Omental fat pad (tissue), 3 donors: ENCODE measurements at regions not wholly inside any gene's neighbourhood (a gene's known extent, or its start where the extent isn't known, plus 50 kb on each side); places are given as distances from the start of the nearest gene placed in this dataset.

ENCODE experiments used
- ATAC-seq: fragments of 150-250 bp; one replicate; pipeline ENCODE4 v1.9.1; 2016; ENCODE audit warnings: mild to moderate bottlenecking, moderate library complexity; ENCODE audit not compliant: low FRiP score
- DNase-seq: peaks from one replicate; pipeline ENCODE4 v3.0.0-alpha.2; 2019; ENCODE audit warnings: low spot score
- TF ChIP-seq, protein P1 (sequence below), 3 donors: fragments of 450-650 bp; IDR thresholded peaks; one replicate each; pipeline ENCODE4 v1.5.1; 2016 to 2017; ENCODE audit warnings: antibody characterized with exemption in 3 of 3, mild to moderate bottlenecking in 3 of 3, moderate library complexity in 2 of 3

DNA sequence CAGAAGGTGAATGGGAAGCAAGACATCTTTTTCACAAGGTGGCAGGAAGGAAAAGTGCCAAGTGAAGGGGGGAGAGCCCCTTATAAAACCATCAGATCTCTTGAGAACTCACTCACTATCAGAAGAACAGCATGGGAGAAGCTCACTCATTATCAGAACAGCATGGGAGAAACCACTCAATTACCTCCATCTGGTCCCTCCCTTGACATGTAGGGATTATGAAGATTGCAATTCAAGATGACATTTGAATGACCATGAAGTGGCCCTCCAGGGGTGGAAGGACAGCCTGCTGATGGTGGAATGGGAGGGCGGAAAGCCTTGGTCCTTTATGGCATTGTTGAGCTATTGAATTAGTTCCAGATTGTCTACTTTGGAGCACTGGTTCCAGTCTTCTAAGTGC, 413.0 kb upstream of the MEX3C start:
- ATAC-seq (no peak), DNase-seq (no peak)
- TF ChIP-seq, protein P1, sequence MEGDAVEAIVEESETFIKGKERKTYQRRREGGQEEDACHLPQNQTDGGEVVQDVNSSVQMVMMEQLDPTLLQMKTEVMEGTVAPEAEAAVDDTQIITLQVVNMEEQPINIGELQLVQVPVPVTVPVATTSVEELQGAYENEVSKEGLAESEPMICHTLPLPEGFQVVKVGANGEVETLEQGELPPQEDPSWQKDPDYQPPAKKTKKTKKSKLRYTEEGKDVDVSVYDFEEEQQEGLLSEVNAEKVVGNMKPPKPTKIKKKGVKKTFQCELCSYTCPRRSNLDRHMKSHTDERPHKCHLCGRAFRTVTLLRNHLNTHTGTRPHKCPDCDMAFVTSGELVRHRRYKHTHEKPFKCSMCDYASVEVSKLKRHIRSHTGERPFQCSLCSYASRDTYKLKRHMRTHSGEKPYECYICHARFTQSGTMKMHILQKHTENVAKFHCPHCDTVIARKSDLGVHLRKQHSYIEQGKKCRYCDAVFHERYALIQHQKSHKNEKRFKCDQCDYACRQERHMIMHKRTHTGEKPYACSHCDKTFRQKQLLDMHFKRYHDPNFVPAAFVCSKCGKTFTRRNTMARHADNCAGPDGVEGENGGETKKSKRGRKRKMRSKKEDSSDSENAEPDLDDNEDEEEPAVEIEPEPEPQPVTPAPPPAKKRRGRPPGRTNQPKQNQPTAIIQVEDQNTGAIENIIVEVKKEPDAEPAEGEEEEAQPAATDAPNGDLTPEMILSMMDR (IDR thresholded peaks at IDR 0.05) = no peak

DNA sequence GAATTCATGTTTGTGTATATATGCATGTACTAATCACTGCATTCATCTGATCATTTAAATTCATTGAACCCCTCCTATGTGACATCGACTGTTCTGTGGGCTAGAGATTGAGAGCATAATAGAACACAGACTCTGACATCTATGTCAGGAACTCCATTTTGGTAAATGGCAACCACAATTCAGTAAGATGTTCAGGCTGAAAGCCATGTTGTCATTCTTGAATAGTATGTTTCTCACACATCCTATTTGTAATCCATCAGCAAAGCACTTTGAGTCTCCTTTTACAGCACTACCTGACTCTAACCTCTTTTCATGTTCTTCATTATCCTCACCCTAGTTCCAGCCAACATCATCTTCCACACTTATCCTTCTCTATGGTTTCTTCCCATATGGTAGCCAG, 413.8 kb upstream of the MEX3C start:
- TF ChIP-seq, protein P1 (IDR thresholded peaks at IDR 0.05) = no peak
- ATAC-seq = no peak
- DNase-seq = no peak

DNA sequence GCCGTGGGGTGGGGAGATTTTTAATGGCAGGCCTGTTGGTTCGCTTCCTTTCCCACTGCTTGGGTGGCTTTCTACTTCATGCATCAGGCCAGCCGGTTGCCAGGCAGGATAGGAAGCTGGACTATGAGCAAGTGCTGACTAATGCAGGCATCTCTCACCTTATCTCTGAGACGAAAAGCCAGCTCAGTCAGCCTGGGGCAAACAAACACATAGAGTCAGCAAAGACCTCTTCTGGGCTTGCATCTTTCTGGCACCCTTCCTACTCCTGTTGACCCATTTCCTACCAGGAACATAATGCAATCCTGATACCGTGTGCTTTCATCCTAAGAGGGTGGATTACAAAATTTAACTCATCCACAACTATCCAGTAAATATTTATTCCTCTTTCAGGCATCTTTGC, 416.6 kb upstream of the MEX3C start:
- TF ChIP-seq, protein P1 (IDR thresholded peaks at IDR 0.05) = no peak
- ATAC-seq (peak; percentile 73), DNase-seq (peak; percentile 41)

DNA sequence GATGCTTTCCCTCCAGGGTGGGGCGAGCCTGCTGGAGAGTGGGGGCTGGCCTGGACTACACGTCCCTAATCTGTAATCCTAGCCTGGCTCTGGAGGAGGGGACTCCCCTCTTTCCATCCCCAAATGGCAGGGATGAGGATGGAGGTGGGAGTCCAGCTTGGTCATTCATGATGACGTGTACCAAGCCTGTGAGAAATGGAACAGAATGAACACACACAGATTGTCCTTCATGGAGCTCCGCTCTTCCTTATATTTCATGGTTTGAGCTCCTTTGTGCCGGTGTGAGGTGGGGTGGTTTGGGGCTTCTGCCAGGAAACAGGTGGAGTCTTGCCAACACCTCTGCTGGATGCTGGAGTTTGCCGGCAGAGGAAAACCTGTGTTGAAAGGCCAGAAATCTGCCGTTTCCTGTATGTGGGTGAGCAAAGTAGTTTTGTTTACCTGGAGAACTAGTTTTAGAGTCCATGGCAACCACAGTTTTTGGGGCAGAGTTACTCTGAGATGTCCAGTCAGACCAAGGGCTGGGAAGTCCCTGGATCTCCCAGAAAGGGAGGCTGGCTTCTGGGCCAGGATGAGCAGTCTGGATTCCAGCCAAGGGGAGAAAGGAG, 417.6 kb upstream of the MEX3C start:
- peak; percentile 84 for ATAC-seq
- DNase-seq = peak; percentile 39
- TF ChIP-seq, protein P1 (IDR thresholded peaks at IDR 0.05) = no peak

DNA sequence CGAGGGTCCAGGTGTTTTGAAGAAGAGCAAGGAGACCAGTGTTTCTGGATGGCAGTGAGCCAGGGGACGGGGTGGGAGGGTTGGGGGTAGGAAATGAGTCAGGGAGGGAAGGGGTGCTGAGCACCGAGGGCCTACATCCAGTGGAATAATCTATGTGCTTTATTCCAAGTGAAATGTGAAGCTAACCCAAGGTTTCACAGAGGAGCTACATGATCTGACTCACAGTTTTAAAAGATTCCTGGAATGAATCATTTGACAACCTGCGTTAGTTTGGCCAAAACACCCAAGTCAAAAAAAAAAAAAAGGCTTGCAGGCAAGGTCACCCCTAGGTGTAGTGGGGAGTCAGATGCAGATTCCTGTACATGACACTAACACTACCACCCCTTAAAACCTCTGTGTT, 419.7 kb upstream of the MEX3C start:
- ATAC-seq (peak; percentile 56), DNase-seq (no peak)
- TF ChIP-seq, protein P1 (IDR thresholded peaks at IDR 0.05) = no peak

DNA sequence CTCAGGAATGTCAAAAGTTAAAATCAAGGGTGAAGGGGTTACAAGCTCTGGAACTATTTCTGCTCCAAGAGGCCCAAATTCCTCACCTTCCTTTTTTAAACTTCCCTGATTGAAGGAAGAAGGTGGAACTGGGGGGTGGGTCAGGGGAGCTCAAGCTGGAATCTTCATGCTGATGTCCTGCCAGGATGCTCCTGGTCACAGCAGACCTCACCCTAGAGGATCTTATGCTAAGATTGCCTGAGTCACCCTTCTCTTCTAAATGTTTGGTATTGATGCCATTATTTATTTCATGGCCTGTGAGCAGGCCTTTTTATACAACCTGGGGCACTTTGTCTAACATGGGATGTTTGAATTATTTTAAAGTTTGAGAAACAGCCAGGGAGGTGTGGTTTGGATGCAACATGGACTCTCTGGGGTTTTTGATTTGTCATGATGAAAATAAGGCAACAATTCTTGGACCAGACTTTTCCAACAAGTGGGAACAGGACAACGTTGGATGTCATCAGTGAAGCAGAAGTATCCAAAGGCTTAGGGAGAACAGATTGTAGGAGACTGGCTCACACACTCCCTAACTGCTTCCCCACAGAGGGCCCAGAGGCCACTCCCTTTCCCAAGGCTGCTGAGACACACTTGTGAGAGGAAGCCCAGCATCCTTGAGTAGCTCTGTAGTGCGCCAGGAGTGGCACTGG, 420.2 kb upstream of the MEX3C start:
- DNase-seq (no peak), ATAC-seq (peak; percentile 5)
- TF ChIP-seq, protein P1 (IDR thresholded peaks at IDR 0.05) = no peak

DNA sequence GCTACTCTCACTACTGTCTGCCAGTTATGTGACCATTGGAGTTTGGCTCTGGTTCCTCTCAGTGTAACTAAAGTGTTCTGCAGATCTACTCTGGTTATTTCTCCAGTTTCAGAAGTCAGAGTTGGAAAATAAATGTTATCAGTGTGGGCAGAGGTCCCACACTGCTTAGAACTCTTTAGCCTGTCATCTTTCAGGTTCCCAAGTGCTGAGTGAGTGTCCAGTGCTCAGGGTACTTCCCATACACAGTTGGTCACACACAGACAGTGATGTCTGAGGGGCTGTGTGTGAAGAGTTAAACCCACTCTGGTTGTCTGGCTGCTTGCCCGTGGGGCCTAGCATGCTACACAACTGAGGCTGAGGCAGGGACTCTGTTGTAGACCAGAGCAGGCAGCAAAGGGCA, 421.8 kb upstream of the MEX3C start:
- DNase-seq (no peak), ATAC-seq (no peak)
- TF ChIP-seq, protein P1 (IDR thresholded peaks at IDR 0.05) = no peak
